Tibial nerve (tissue), 4 donors: ENCODE measurements at regions not wholly inside any gene's neighbourhood (a gene's known extent, or its start where the extent isn't known, plus 50 kb on each side); places are given as distances from the start of the nearest gene placed in this dataset.

Source experiments
- DNase-seq, 2 donors: peaks; one replicate each; pipeline ENCODE4 v3.0.0-alpha.2; 2019; ENCODE audit warnings: low spot score in 2 of 2
- H3K27ac ChIP-seq, 4 donors: fragments of 200-600 bp; sonication (generic) in 3 of 4; one replicate each; pipeline ENCODE4 v1.5.1; 2017 to 2019; ENCODE audit warnings: mild to moderate bottlenecking in 1 of 4
- H3K27me3 ChIP-seq, 2 donors: fragments of 200-600 bp; sonication (generic) in 1 of 2; one replicate each; pipeline versions ENCODE4 v1.5.1 to v1.6.0; 2017 to 2019
- H3K36me3 ChIP-seq, 3 donors: fragments of 200-600 bp; sonication (generic); one replicate each; pipeline ENCODE4 v1.5.1; 2018 to 2019
- H3K4me1 ChIP-seq, 4 donors: fragments of 200-600 bp; sonication (generic) in 3 of 4; one replicate each; pipeline ENCODE4 v1.5.1; 2017 to 2019
- H3K4me3 ChIP-seq, 4 donors: fragments of 200-600 bp; sonication (generic) in 3 of 4; one replicate each; pipeline ENCODE4 v1.5.1; 2017 to 2019; ENCODE audit warnings: mild to moderate bottlenecking in 1 of 4, moderate library complexity in 1 of 4
- H3K9me3 ChIP-seq, 4 donors: fragments of 200-600 bp; sonication (generic) in 3 of 4; one replicate each; pipeline ENCODE4 v1.5.1; 2017 to 2019
- CTCF ChIP-seq, 5 experiments: fragments of 200-600 bp in 3 of 5; fragments of 450-650 bp in 2 of 5; sonication (generic) in 3 of 5; IDR thresholded peaks; one replicate each; pipeline ENCODE4 v1.5.1; 2016 to 2019; ENCODE audit warnings: antibody characterized with exemption in 5 of 5, mild to moderate bottlenecking in 3 of 5, moderate library complexity in 2 of 5
- EP300 ChIP-seq, 2 donors: sonication (generic); formaldehyde crosslinking; IDR thresholded peaks; one replicate each; pipeline ENCODE4 v1.6.1; 2017; ENCODE audit warnings: antibody characterized with exemption in 2 of 2, mild to moderate bottlenecking in 1 of 2
- POLR2A ChIP-seq, 2 donors: fragments of 450-650 bp; IDR thresholded peaks; one replicate each; pipeline ENCODE4 v1.6.1; 2017; ENCODE audit warnings: antibody characterized with exemption in 2 of 2, mild to moderate bottlenecking in 2 of 2, moderate library complexity in 2 of 2
- WGBS, 2 donors: methylation state at CpG; one replicate each; pipeline ENCODE4 v1.1.5; 2018; 5-methylcytosine and 5-hydroxymethylcytosine counted together

- H3K9me3 ChIP-seq = no peaks in the 10 kb centered on the region
- TF ChIP-seq POLR2A (IDR thresholded peaks at IDR 0.05) = no peak
- no peak for TF ChIP-seq EP300 (IDR thresholded peaks at IDR 0.05)
- no peak for TF ChIP-seq CTCF (IDR thresholded peaks at IDR 0.05)
- 85 to 87% methylated on average over 1 of the region's 1 CpG for WGBS, 2 donors
- no peak for DNase-seq
- no peaks in the 10 kb centered on the region for H3K36me3 ChIP-seq
- H3K27ac ChIP-seq = no peak overlapping the region
- H3K4me1 ChIP-seq = no peaks in the 10 kb centered on the region
- no peak overlapping the region for H3K4me3 ChIP-seq
- no peaks in the 10 kb centered on the region for H3K27me3 ChIP-seq
Observed at GRCh38 chr18:56299740-56300139, 338.7 kb downstream of the TXNL1 start.

GRCh38 chr18:56298935-56299334 lies 339.5 kb downstream of the TXNL1 start:
- Histone ChIP-seq H3K4me1 (no peaks in the 10 kb centered on the region), H3K9me3 (no peaks in the 10 kb centered on the region), H3K4me3 (no peak overlapping the region), H3K27me3 (no peaks in the 10 kb centered on the region), H3K27ac (no peak overlapping the region), H3K36me3 (no peaks in the 10 kb centered on the region)
- no peak for TF ChIP-seq POLR2A (IDR thresholded peaks at IDR 0.05)
- no peak for TF ChIP-seq CTCF (IDR thresholded peaks at IDR 0.05)
- TF ChIP-seq EP300 (IDR thresholded peaks at IDR 0.05) = no peak
- WGBS, 2 donors = 92 to 94% methylated on average over 1 of the region's 1 CpG
- no peak for DNase-seq

- H3K36me3 ChIP-seq = no peaks in the 10 kb centered on the region
- H3K27me3 ChIP-seq = no peaks in the 10 kb centered on the region
- DNase-seq = no peak
- no peak overlapping the region for H3K4me3 ChIP-seq
- TF ChIP-seq EP300 (IDR thresholded peaks at IDR 0.05) (no peak), POLR2A (IDR thresholded peaks at IDR 0.05) (no peak), CTCF (IDR thresholded peaks at IDR 0.05) (no peak)
- 88 to 95% methylated on average over 3 of the region's 3 CpGs for WGBS, 2 donors
- H3K4me1 ChIP-seq = no peaks in the 10 kb centered on the region
- no peaks in the 10 kb centered on the region for H3K9me3 ChIP-seq
- no peak overlapping the region for H3K27ac ChIP-seq
Observed at GRCh38 chr18:56296381-56296780, 342.0 kb downstream of the TXNL1 start.

GRCh38 chr18:56294484-56295183 lies 343.8 kb downstream of the TXNL1 start:
- no peaks in the 10 kb centered on the region for H3K36me3 ChIP-seq
- TF ChIP-seq CTCF (IDR thresholded peaks at IDR 0.05) = no peak
- TF ChIP-seq EP300 (IDR thresholded peaks at IDR 0.05) = no peak
- no peak for TF ChIP-seq POLR2A (IDR thresholded peaks at IDR 0.05)
- no peaks in the 10 kb centered on the region for H3K27me3 ChIP-seq
- no peak overlapping the region for H3K27ac ChIP-seq
- 78 to 89% methylated on average over 5 of the region's 5 CpGs for WGBS, 2 donors
- H3K9me3 ChIP-seq = no peaks in the 10 kb centered on the region
- H3K4me1 ChIP-seq = no peaks in the 10 kb centered on the region
- DNase-seq = no peak
- H3K4me3 ChIP-seq = no peak overlapping the region

GRCh38 chr18:56291294-56291693 lies 347.1 kb downstream of the TXNL1 start:
- Histone ChIP-seq H3K36me3 (no peaks in the 10 kb centered on the region), H3K4me1 (no peaks in the 10 kb centered on the region), H3K27me3 (no peaks in the 10 kb centered on the region), H3K9me3 (no peaks in the 10 kb centered on the region), H3K4me3 (no peak overlapping the region), H3K27ac (no peak overlapping the region)
- 70% methylated on average over 4 of the region's 4 CpGs for WGBS, 2 donors
- no peak for DNase-seq
- TF ChIP-seq CTCF (IDR thresholded peaks at IDR 0.05) (no peak), POLR2A (IDR thresholded peaks at IDR 0.05) (no peak), EP300 (IDR thresholded peaks at IDR 0.05) (no peak)
